Fibroblast of lung (primary cell): ENCODE measurements at regions not wholly inside any gene's neighbourhood (a gene's known extent, or its start where the extent isn't known, plus 50 kb on each side); places are given as distances from the start of the nearest gene placed in this dataset.

Source experiments
- DNase-seq, 2 donors: peaks; one replicate each; pipeline versions ENCODE4 v3.0.0 to v3.0.0-alpha.2; 2010; ENCODE audit warnings: low read depth in 2 of 2
- H2AFZ ChIP-seq: 2 replicates; pipeline ENCODE4 v1.5.1; 2012; ENCODE audit warnings: low read length, control low read depth, inconsistent platforms
- H3K27ac ChIP-seq: 2 replicates; pipeline ENCODE4 v1.5.1; 2011; ENCODE audit warnings: low read length, control low read depth; ENCODE audit not compliant: insufficient read depth
- H3K27me3 ChIP-seq: 2 replicates; pipeline ENCODE4 v1.5.1; 2011; ENCODE audit warnings: mild to moderate bottlenecking, low read length; ENCODE audit not compliant: control insufficient read depth, insufficient read depth
- H3K36me3 ChIP-seq: 2 replicates; pipeline ENCODE4 v1.5.1; 2011; ENCODE audit warnings: low read length; ENCODE audit not compliant: control insufficient read depth, insufficient read depth
- H3K4me1 ChIP-seq: 2 replicates; pipeline ENCODE4 v1.5.1; 2011; ENCODE audit warnings: low read length; ENCODE audit not compliant: control insufficient read depth, insufficient read depth; ENCODE audit errors: extremely low read depth
- H3K4me2 ChIP-seq: 2 replicates; pipeline ENCODE4 v1.5.1; 2011; ENCODE audit warnings: low read length, control low read depth; ENCODE audit not compliant: insufficient read depth; ENCODE audit errors: extremely low read depth
- H3K4me3 ChIP-seq, 4 experiments: fragments of 200-600 bp in 1 of 4; sonication (generic) in 1 of 4; replicated peaks in 1 of 4; 2 replicates each; pipeline ENCODE4 v1.5.1; 2011 to 2016; ENCODE audit warnings: low read length in 4 of 4, low read depth in 3 of 4, mild to moderate bottlenecking in 3 of 4, control low read depth in 2 of 4, inconsistent platforms in 1 of 4, mixed read lengths in 1 of 4; ENCODE audit not compliant: insufficient read depth in 1 of 4; ENCODE audit errors: control extremely low read depth in 1 of 4
- H3K79me2 ChIP-seq: 2 replicates; pipeline ENCODE4 v1.5.1; 2012; ENCODE audit warnings: mild to moderate bottlenecking, low read length, inconsistent platforms; ENCODE audit not compliant: control insufficient read depth, insufficient read depth
- H3K9ac ChIP-seq: 2 replicates; pipeline ENCODE4 v1.5.1; 2011; ENCODE audit warnings: mild to moderate bottlenecking, low read length, control low read depth; ENCODE audit not compliant: insufficient read depth
- H3K9me3 ChIP-seq: 2 replicates; pipeline ENCODE4 v1.5.1; 2012; ENCODE audit warnings: low read depth, low read length; ENCODE audit not compliant: control insufficient read depth, insufficient read depth
- H4K20me1 ChIP-seq: 2 replicates; pipeline ENCODE4 v1.5.1; 2011; ENCODE audit warnings: low read length; ENCODE audit not compliant: control insufficient read depth, insufficient read depth; ENCODE audit errors: extremely low read depth
- CTCF ChIP-seq, 2 donors: IDR thresholded peaks in 1 of 2; conservative IDR thresholded peaks in 1 of 2; 1 replicate in 1 of 2; 2 replicates in 1 of 2; pipeline ENCODE4 v1.5.1; 2011 to 2012; ENCODE audit warnings: low read length in 2 of 2, control low read depth in 1 of 2, inconsistent platforms in 1 of 2, low read depth in 1 of 2, mild to moderate bottlenecking in 1 of 2
- EZH2 ChIP-seq: IDR thresholded peaks from 2 replicates; pipeline ENCODE4 v1.5.1; 2012; ENCODE audit warnings: low read length, control low read depth, mild to moderate bottlenecking; ENCODE audit errors: missing control alignments

DNA sequence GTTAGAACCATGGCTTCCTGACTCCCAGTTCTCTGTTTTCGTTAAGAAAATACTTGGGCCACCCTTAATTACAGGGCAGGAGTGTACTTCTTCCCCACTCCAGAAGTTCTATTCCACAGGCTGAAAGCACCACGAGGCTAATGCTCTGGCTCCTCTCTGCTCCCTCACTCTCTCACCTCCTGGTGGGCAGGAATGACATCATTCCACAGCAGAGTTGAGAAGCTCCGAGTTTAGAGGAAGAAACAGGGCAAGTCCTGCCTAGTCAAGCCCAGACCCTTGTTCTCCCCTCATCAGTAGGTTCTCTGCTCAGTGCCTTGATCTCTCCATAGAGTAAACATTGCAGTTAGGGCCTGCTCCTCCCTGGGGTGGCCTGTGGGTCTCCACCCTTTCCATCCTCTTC lies 343.8 kb upstream of the CLNK start:
- H3K9me3 ChIP-seq = no peaks in the 10 kb centered on the region
- no peak overlapping the region for H3K4me2 ChIP-seq
- no peak for TF ChIP-seq EZH2
- TF ChIP-seq CTCF (conservative IDR thresholded peaks at IDR 0.05 in 1 of 2, IDR thresholded peaks at IDR 0.05 in 1 of 2; ENCODE audit: low read depth in 1 of 2, low read length in 2 of 2) = no peak
- H3K27me3 ChIP-seq = no peaks in the 10 kb centered on the region
- H3K79me2 ChIP-seq = no peaks in the 10 kb centered on the region
- no peak overlapping the region for H3K27ac ChIP-seq
- no peak overlapping the region for H3K4me3 ChIP-seq
- H2AFZ ChIP-seq = no peak overlapping the region
- no peaks in the 10 kb centered on the region for H4K20me1 ChIP-seq
- no peak overlapping the region for H3K9ac ChIP-seq
- no peaks in the 10 kb centered on the region for H3K4me1 ChIP-seq
- no peak for DNase-seq
- no peaks in the 10 kb centered on the region for H3K36me3 ChIP-seq

- Histone ChIP-seq H3K4me3 (no peak overlapping the region), H3K9ac (no peak overlapping the region), H3K4me2 (no peak overlapping the region), H3K36me3 (no peaks in the 10 kb centered on the region), H2AFZ (no peak overlapping the region), H3K79me2 (no peaks in the 10 kb centered on the region), H3K9me3 (no peaks in the 10 kb centered on the region), H3K4me1 (no peaks in the 10 kb centered on the region), H3K27me3 (no peaks in the 10 kb centered on the region), H4K20me1 (no peaks in the 10 kb centered on the region), H3K27ac (no peak overlapping the region)
- TF ChIP-seq EZH2 (no peak), CTCF (conservative IDR thresholded peaks at IDR 0.05 in 1 of 2, IDR thresholded peaks at IDR 0.05 in 1 of 2; ENCODE audit: low read depth in 1 of 2, low read length in 2 of 2) (no peak)
- no peak for DNase-seq
Observed at GRCh38 chr4:11021333-11021732, 336.8 kb upstream of the CLNK start.

GRCh38 chr4:11019451-11020240 lies 335.1 kb upstream of the CLNK start:
- Histone ChIP-seq H3K27ac (no peak overlapping the region), H3K79me2 (no peaks in the 10 kb centered on the region), H2AFZ (no peak overlapping the region), H3K4me3 (no peak overlapping the region), H3K9me3 (no peaks in the 10 kb centered on the region), H4K20me1 (no peaks in the 10 kb centered on the region), H3K4me1 (no peaks in the 10 kb centered on the region), H3K27me3 (no peaks in the 10 kb centered on the region), H3K36me3 (no peaks in the 10 kb centered on the region), H3K4me2 (no peak overlapping the region), H3K9ac (no peak overlapping the region)
- TF ChIP-seq CTCF (conservative IDR thresholded peaks at IDR 0.05 in 1 of 2, IDR thresholded peaks at IDR 0.05 in 1 of 2; ENCODE audit: low read depth in 1 of 2, low read length in 2 of 2) (no peak), EZH2 (no peak)
- no peak for DNase-seq
